ENCODE measurements at regions not wholly inside any gene's neighbourhood (a gene's known extent, or its start where the extent isn't known, plus 50 kb on each side); places are given as distances from the start of the nearest gene placed in this dataset.

DNA sequence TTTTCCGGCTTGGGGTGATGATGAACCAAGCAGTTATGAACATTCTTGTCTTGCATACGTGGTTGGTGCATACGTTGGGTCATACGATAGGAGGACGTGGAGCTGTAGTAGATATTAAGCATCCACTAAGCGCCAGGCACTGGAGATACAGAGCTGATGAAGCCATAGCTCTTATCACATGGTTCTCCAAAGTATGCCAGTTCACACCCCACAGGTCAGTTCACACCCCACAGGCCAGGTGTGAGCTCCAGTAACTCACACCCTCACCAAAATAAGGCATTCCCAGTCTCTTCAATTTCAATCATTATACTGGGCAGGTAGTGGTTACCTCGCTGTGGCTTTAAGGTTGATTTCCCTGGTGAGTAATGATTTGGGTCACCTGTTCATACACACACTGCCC is 335.5 kb downstream of the FOXL1 start:
- DNase-seq (ENCODE audit: low read depth), result no peak

DNA sequence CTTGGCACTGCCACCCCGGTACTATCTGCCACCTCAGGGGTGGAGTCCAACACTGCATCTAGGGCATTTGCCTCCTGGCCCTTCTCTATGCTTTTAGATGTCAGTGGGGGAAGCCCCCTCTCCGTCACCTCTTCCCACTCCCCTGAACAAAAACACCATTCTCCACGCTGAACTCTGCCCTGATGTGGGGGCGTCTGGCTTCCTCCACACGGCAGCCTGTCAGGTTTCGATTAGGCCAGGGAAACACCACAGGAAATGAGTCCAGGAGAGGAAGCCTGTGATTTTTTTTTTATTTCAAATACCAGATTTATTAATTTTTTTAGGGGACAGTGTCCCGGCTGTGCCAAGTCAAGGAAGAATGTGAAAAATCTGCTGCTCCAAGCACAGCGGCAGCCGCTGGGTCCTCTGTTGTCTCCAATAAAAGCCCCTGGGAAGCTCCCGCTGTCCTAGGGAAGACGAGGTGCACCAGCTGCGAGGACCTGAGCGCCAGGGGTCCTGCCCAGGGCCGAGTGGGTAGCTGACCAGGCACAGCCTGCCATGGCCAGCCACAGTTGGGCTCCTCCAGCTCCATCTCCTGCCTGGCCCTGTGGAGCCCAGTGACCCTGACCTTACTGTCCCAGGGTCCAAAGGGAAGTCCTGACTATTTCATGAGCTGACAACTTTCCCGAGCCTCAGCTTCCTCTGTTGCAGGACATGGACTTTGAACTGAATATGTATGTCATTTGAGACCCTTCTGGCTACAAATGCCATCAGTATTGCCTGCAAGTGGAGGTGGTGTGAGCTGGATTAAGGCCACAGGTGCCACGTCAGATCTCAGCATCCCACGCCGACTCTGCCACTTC is 336.7 kb downstream of the FOXL1 start:
- no peak for DNase-seq (ENCODE audit: low read depth)

DNA sequence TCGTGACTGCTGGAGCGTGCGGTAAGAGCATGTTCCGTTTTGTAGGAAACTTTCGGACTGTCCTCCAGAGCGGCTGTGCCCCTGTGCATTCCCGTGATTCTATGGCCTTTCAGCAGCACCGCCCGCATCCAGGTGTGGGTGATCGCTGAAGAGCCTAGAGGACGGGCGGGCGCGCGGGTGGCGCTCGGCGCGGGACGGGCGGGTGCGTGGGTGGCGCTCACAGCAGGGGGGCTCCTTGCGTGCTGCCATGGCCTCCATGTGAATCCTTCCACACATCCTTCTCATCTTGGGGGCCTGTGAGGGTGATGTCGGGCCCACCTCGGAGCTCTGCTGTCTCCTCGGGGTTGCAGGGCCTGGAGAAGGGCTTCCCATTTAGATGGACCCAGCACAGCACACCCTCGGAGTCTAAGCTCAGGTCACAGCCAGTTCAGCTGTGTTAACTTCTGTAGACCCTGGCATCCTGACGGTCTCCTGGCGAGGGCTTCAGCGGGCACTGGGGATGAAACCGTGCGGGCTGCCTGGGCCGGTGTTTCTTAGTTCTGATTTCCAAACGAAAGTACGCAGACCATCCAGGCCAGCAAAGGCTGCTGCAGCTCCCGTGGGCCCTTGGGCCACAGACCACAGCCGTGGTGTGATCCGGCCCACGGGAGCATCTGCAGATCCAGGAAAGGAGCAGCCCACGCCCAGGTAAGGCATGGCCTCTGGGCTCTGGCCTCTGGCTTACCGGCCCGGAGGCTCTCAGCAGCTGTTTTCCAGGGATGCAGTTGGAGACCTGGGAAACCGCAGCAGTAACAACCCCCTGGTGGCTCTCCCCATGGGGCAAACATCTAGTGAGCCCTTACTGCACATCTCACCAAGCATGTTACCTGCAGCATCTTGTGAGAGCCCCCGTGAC is 339.4 kb downstream of the FOXL1 start:
- DNase-seq (ENCODE audit: low read depth), result no peak

DNA sequence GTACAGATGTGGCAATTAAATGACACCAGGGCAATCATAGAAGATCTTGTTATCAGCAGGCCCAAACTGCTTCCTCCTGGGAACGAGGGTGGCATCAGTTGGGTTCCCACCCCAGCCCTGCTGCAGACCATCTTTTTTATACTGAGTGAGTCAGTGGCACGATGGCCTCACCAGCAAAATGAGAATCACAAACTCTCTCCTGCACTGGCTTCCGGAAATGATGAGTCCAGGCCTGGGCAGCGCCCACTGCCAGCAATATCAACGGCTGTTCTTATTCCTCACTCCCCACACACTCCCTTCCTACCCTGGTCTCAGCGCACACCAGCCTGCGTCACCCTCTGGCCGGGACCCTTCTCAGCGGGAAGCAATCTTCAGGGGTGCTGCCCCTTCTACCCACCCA is 340.3 kb downstream of the FOXL1 start:
- no peak for DNase-seq (ENCODE audit: low read depth)

DNA sequence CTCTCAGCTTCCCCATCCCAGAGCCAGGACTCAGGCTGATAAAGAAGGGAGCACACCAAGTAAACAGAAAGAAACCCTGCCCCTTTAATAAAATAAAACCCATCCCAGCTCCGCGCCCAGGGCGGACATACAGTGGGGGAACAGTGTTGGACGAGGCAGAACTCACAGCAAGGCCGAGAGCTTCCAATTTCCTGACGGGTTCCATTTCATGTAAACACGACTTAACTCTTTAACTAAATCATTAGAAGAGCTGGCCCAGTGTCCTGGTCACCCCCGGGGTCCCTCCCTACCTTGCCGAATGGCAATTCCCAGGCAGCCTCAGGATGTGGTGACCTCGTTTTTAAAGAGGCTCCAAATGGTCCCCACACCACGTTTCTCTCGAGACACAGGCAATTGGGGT is 340.7 kb downstream of the FOXL1 start:
- no peak for DNase-seq (ENCODE audit: low read depth)

DNA sequence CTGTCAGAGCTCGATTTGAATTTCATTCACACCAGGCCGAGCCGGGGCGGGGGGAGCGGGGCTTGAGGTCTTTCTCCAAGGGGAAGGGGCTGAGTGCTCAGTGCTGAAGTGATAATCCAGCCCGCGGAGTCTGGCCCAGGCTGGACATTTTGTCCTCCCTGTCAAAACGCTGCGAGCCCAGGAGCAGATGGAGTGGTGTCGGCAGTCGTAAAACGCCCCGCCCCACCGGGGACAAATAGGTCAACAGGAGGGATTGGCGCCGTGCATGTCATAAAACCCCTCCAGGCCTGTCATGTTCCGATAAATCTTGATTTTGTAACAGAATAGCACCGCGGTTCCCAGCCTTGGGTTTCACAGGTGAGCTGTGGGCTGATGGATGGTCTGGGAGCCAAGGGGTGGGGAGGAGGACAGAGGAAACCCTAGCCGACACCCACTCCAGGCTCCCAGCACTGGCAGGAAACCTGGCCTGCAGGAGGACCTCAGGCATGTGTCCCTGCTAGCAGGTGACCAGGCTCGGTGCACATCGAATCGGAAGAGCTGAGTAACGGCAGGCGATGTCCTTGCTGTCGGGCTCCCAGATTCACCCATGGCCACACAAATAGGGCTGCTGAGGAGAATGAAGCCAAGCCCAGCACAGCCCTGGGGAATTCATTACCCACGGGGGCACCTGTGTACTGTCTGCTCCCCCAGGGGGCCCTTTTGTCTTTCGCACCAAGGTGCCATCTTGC is 341.4 kb downstream of the FOXL1 start:
- no peak for DNase-seq (ENCODE audit: low read depth)

DNA sequence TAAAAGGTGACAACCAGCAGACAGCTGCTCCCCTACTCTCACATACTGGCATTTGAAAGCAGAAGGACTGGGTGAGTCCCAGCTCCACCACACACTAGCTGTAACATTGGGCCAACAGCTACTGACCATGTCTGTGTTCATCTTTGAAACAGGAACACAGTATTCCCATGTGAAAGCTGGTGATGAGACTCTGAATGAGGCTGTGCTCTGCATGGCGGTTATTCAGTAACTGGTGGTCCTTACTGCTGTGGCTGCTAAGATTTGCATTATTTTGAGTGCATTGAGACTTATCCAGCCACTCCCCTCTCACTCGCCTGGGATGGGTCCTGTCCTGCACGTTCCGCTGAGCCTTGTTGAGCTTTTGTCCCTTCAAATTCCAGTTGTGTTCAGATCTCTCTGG is 342.9 kb downstream of the FOXL1 start:
- DNase-seq (ENCODE audit: low read depth), result no peak

DNA sequence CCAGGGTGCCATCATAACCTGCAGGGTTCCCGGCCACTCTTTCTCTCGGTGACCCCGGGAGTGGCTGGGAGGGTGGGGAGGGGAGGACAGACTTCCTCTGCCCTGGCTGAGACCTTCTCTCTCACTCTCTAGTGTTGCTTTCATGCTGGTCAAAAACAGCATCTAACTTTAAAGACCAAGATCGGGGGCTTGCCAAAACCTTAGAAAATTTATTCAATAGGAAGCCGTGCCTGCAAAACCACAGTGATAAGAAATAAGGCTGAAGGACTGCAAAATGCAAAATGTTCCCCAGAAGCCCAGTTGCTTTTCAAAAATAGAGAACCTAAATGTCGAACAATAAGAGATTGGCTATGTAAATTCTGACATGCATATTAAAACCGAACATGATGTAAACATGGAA is 344.0 kb downstream of the FOXL1 start:
- DNase-seq (ENCODE audit: low read depth), result no peak

DNA sequence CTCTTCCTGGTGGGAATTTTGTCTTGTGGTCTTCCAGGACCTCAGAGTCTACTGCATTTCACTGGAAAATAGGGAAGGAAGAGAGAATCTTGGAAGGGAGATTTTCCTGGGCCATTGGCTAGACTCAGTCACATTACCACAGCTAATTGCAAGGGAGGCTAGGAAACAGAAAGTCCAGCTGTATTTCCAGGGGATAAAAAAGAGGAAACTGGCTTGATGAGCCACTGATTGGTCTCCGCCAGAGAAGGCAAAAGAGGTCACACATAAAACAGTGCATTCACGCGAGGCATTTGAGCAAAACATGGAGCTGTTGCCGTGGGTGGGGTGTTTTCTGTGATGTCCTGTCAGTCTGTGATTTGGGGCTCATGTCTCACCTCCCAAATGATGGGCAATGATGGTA is 345.3 kb downstream of the FOXL1 start:
- DNase-seq (ENCODE audit: low read depth), result no peak

DNA sequence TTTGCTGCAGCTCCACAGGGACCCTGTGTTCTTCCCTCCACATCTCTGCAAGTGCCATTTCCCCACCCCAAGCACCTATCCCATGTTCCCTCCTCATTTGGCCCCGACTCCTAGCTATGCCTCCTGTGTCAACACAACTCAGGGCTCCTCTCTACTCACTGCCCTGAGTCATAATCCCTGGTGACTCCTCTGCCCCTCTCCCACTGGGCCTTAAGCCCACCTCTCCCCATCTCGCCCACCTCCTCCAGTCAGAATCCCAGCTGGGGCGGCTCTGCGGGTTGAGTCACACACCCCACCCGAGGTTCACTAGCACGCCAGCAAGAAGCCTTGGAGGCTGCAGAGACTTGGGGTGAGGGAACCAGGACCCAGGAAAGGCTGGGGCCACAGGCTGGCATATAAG is 346.2 kb downstream of the FOXL1 start:
- DNase-seq (ENCODE audit: low read depth), result peak; percentile 79

DNA sequence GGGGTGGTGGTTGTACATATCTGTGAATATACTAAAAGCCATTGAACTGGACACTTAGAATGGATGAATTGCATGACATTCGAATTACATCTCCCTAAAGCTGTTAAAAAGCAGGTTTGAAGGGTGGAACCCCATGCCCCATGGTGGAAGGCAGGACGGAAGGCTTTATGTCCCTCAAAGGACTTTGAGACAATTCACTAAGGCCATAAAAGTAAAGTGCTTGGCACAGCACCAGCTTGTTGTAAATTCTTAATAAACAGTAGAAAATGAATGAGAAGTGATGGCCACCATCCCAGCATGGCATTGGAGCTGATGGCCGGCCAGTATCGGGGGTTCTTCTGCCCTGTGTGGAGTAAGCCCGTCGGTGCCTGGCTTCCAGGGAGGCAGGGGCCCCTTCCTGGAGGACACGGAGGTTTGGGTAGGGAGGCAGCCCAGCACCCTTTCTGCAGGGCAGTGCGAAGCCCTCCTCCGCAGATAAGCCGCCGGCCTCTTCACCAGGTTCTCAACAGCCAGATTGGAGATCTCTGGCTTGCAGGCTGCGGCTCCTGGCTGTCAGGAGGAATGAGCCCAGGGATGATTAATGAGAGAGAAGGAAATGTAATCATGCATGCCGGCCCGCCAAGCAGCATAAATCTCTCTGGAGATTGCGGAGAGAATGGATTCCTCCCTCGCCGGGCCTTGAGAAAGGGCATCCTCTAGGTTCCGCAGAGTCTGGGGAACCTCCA is 346.9 kb downstream of the FOXL1 start:
- no peak for DNase-seq (ENCODE audit: low read depth)

DNA sequence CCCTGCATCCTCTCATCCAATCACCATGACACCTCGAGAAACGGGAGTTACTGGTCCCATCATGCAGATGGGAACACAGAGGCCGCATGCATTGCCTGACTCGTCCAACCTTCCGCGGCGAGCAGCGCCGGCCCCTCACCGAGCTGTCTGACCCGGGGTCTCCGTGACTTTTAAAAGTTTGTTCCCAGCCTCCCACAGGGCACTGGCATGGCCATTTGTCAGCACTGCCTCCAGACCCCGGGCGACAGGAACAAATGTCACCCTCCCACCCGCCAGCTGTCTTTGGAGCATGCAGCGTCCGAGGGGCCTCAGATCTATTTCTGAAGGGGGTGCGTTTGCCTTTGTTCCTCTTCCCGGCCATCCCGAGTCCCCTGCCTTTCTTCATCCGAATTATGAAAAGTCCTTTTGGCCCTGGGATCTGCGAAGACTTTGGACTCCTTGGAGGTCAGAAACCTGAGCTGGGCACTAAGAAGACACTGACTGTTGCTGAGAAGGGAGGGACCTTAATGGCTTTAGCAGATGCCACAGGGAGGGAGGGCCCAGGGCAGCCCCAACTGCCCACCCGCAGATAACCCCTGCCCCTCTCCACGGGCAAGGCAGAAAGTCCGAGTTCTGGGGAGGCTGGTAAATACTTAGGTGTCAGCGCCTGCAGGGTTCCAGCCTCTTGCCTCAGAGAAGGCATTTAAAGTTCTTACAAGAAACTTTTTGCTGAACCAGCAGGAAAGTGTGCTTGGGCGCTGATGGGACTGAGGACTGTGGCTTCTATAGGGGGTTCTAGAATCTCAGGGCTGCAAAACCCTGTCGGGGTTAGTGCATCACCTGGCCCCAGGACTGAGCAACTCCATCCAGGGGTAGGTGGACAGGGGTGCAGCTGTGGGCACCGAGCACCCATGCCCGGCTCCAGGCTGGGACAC is 348.1 kb downstream of the FOXL1 start:
- DNase-seq (ENCODE audit: low read depth), result no peak

DNA sequence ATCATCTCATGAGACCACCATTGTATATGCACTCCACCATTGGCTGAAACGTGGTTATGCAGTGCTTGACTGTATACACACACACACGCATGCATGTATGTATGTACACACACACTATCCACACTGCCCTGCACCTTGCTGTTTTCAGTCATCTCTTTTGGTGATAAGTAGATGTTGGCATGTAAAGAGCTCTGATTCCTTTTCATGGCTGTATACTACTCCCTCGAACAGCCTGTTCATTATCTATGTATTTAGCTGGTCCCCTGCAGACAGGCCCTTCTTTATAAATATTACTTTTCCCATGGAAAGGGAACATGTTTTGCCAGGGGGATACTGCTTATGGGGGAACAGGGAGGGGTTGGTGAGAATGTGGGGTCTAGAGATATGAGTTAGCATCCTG is 349.4 kb downstream of the FOXL1 start:
- no peak for DNase-seq (ENCODE audit: low read depth)

DNA sequence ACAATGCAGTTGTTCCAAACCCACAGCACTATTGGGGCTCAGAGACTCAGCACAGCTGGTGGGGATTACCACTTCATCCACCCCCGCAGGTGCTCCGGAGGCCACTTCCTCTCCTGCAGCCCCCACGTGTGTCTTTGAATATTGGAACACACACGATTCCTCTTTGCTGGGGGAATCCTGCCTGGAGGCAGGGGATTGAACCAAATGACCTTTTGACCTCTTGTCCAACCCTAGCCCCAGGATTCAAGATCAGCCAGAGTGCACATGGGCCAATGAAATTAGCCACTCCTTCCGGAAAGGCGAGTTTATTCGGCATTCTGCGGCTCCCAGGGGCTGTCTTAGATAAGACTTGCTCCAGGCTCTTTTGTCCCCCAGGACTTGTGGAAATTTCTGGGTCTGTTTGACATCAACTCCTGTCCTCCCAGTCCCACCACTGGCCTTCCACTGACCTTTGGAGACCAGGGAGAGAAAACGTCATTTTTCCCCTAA is 350.2 kb downstream of the FOXL1 start:
- DNase-seq (ENCODE audit: low read depth), result no peak

DNA sequence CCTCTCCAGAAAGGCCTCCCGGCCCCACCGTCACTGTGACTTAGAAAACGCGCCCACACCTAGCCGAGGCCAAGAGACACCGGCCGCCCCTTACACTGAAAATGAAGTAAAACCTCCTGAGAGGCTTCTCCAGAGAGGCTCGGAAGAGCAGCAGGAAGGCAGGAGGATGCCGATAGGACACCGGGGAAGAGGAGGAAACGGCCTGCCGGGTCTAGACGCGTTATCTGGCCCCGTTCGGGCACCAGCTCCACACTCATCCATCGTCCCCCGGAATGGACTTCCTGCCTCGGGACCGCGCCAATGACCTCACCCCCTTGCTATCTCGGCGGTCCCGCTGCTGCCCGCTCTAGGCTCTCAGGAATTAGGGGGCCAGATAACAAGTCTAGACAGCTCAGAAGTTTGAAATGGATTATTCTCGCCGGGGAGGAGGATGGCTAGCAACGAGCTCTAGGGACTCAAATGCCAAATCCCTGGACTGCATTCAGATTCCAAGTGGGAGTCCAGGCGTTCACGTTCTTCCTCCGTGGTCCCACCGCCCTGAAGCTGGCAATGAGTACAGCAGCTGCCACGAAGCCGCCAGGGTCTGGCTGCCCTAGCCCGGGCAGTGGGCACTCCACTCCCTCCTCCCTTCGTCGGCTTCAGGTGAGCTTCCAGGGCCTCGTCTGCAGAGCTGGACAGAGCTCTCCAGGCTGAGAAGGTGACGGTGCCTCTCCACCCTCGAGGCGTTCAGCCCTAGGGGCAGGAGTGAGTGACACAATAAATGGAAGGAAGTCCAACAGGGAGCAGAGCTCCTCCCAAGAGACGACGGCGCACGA is 350.9 kb downstream of the FOXL1 start:
- no peak for DNase-seq (ENCODE audit: low read depth)

DNA sequence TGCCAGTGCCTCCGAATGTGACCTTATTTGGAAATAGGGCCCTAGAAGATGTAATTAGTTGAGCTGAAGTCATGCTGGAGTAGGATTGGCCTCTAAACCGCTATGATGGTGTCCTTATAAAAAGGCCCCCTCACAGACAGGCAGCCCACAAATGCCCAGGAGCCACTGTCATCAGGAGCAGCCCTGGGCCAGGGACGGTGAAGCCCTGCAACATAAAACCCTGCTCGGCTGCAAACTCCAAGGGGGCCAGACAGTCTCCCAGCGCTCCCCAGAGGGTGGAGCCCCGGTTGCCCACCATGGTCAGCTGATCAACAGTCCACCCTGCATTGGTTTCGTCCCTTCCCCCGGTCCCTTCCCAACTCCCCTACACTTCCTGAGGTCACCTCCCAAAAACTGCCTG is 351.7 kb downstream of the FOXL1 start:
- no peak for DNase-seq (ENCODE audit: low read depth)

DNA sequence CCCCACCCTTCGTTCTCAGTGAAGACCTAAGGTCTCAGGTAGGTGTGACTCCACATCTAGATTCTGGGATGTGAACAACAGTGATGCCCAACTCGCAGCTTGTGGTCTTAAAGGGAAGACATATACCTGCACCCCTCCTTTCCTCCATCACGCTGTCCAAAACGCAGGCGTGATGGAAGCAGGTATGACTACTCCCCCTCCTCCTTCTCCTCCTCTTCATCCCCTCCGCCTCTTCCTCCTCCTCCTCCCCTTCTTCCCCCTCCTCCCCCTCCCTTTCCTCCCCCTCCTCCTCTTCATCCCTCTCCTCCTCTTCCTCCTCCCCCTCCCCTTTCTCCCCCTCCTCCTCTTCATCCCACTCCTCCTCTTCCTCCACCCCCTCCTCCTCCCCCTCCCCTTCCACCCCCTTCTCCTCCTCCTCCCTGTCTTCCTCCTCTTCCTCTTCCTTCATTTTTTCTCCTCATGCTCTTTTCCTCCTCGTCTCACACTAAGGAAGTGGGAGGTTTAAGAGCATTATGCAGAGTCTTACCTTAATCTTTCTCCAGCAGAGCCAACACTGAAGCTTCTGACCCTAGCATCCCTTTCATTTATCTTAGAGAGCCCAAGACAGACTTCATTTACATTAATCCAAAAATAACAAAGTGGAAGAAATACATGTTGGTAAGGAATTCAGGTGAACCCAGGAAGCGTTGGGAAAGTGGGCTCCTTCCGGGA is 352.5 kb downstream of the FOXL1 start:
- no peak for DNase-seq (ENCODE audit: low read depth)

DNA sequence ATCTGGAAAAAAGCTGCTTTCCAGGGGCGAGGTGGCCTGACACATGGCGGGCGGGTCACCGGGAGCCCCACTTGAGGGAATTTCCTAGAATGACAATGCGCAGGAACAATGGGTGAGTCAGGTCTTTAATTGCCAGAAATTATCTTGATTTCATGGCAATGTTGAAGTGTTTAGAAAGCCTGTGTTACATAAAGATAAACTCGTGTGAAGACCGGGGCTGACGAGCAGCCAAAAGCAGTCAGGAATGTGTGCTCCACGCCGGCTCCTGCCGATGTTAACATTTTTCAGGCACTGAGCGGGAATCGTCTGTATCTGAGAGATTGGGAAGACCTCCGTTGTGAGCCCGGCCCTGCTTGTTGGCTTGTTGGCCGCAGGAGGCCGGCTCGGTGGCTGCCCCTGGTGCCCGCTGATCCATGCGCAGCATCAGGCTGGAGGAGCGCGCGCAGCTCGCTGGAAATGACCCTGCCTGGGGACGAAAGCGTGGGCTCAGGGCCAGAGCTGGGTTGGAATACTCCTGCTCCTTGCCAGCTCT is 353.1 kb downstream of the FOXL1 start:
- DNase-seq (ENCODE audit: low read depth), result no peak
